ENCODE measurements at regions not wholly inside any gene's neighbourhood (a gene's known extent, or its start where the extent isn't known, plus 50 kb on each side); places are given as distances from the start of the nearest gene placed in this dataset.

- TF ChIP-seq FOXM1 (IDR thresholded peaks at IDR 0.05; ENCODE audit: borderline replicate concordance) (no peak), BHLHE40 (IDR thresholded peaks at IDR 0.05; ENCODE audit: borderline replicate concordance) (no peak), FOXK2 (IDR thresholded peaks at IDR 0.05) (no peak)
These were observed 59.5 kb upstream of the KY start for GRCh38 chr3:134710313-134710680.

Data from HEK293T (cell line).